ENCODE measurements at regions not wholly inside any gene's neighbourhood (a gene's known extent, or its start where the extent isn't known, plus 50 kb on each side); places are given as distances from the start of the nearest gene placed in this dataset.
"Not testable (repeated sequence)": the region's sequence is repeated elsewhere in the genome, so short reads cannot be mapped to it uniquely, and the experiment has no call there.

- H3K4me3 ChIP-seq (ENCODE audit: low read depth, low read length), result no peak overlapping the region
These were observed 234.8 kb downstream of the TTC6 start for GRCh38 chr14:37830271-37830670.

DNA sequence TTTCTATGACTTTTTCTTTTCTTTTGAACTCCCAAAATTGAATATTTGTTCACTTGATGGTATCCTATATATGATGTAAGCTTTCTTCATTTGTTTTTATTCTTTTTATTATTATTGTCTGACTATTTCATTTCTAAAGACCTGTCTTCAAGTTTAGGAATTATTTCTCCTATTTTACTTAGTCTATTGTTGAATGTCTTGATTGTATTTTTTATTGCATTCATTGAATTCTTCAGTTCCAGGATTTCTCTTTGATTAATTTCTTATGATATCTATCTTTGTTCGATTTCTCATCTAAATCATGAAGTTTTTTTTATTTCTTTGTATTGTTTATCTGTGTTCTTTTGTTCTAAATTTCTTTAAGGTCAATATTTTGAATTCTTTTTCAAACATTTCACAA is 238.8 kb downstream of the TTC6 start:
- no peak overlapping the region for H3K4me3 ChIP-seq (ENCODE audit: low read depth, low read length)
- TF ChIP-seq, protein P1, sequence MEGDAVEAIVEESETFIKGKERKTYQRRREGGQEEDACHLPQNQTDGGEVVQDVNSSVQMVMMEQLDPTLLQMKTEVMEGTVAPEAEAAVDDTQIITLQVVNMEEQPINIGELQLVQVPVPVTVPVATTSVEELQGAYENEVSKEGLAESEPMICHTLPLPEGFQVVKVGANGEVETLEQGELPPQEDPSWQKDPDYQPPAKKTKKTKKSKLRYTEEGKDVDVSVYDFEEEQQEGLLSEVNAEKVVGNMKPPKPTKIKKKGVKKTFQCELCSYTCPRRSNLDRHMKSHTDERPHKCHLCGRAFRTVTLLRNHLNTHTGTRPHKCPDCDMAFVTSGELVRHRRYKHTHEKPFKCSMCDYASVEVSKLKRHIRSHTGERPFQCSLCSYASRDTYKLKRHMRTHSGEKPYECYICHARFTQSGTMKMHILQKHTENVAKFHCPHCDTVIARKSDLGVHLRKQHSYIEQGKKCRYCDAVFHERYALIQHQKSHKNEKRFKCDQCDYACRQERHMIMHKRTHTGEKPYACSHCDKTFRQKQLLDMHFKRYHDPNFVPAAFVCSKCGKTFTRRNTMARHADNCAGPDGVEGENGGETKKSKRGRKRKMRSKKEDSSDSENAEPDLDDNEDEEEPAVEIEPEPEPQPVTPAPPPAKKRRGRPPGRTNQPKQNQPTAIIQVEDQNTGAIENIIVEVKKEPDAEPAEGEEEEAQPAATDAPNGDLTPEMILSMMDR (IDR thresholded peaks at IDR 0.05; ENCODE audit: borderline replicate concordance, insufficient read depth, low read depth, low read length), result no peak

More at GRCh38 chr14:37830271-37830670, 234.8 kb downstream of the TTC6 start:
- TF ChIP-seq, protein P1 (IDR thresholded peaks at IDR 0.05; ENCODE audit: borderline replicate concordance, insufficient read depth, low read depth, low read length), result no peak

DNA sequence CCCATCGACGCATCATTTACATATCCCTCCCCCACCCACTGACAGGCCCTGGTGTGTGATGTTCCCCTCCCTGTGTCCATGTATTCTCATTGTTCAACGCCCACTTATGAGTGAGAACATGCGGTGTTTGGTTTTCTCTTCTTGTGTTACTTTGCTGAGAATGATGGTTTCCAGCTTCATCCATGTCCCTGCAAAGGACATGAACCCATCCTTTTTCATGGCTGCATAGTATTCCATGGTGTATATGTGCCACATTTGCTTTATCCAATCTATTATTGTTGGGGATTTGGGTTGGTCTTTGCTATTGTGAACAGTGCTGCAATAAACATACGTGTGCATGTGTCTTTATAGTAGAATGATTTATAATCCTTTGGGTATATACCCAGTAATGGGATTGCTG is 243.3 kb downstream of the TTC6 start:
- not testable (repeated sequence) for H3K4me3 ChIP-seq (ENCODE audit: low read depth, low read length)

GRCh38 chr14:37841039-37841438 is 245.6 kb downstream of the TTC6 start:
- not testable (repeated sequence) for H3K4me3 ChIP-seq (ENCODE audit: low read depth, low read length)

DNA sequence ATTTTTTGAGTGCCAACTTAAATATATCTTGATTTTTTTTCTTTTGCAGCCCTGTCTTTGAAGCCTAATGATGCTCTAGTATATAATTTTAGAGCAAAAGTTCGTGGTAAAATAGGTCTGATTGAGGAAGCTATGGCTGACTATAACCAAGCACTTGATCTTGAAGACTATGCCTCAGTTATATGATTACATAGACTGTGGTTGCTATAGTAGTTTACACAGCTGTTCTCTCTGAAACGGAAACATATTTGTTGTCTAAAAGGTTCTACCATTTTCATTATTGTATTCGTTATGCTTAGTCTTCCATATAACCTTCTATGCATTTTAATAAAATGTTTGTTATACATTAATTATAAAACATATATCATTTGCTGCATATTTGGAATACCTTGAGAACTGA is 246.7 kb downstream of the TTC6 start:
- TF ChIP-seq, protein P1 (IDR thresholded peaks at IDR 0.05; ENCODE audit: borderline replicate concordance, insufficient read depth, low read depth, low read length), result no peak
- no peak overlapping the region for H3K4me3 ChIP-seq (ENCODE audit: low read depth, low read length)

DNA sequence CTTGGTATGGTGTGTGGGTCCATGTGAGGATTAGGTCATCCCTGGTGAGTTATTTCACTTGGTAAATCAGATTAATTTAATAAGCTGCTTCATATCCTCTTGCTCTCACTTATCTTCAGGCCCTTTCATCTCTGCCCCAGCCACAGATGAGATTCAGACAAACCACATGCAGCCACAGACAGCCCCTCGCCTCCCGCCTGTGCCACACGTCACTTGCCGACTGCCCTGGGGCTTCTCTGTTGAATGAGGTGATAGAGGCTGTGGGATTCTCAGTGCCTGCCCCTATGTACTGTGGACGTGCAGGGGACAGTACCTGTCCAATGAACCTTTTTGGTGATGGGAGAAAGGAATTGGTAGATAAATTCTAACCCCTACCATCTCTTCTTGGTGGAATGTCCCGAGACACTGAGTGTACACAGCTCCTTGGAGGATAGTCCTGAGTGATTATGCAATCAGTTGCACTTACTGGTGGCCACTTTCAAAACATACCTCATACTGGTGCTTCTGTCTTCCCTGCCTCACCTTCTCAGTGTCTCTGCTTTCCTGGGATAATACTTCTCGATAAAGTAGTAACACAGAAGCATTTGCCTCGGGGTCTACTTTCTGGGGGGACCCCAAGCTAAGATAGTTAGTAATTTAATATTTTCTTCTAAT is 248.7 kb downstream of the TTC6 start:
- TF ChIP-seq, protein P1 (IDR thresholded peaks at IDR 0.05; ENCODE audit: borderline replicate concordance, insufficient read depth, low read depth, low read length), result no peak

GRCh38 chr14:37844614-37845013 is 249.2 kb downstream of the TTC6 start:
- no peak overlapping the region for H3K4me3 ChIP-seq (ENCODE audit: low read depth, low read length)
- TF ChIP-seq, protein P1 (IDR thresholded peaks at IDR 0.05; ENCODE audit: borderline replicate concordance, insufficient read depth, low read depth, low read length), result no peak

More for the DNA sequence above, 248.7 kb downstream of the TTC6 start:
- no peak overlapping the region for H3K4me3 ChIP-seq (ENCODE audit: low read depth, low read length)

- H3K4me3 ChIP-seq (ENCODE audit: low read depth, low read length), result no peak overlapping the region
- TF ChIP-seq, protein P1 (IDR thresholded peaks at IDR 0.05; ENCODE audit: borderline replicate concordance, insufficient read depth, low read depth, low read length), result no peak
These were observed 253.7 kb downstream of the TTC6 start for GRCh38 chr14:37848985-37849621.

Data from GM12875 (cell line).